Activated CD8-positive, alpha-beta T cell treated with anti-CD3 and anti-CD28 coated beads for 36 hours (primary cell): ENCODE measurements at regions not wholly inside any gene's neighbourhood (a gene's known extent, or its start where the extent isn't known, plus 50 kb on each side); places are given as distances from the start of the nearest gene placed in this dataset.

Source experiments
- ATAC-seq: fragments of 200-7000 bp; cut with Tn5 transposase; one replicate; pipeline ENCODE4 v1.10.0; 2021; ENCODE audit warnings: mild to moderate bottlenecking, moderate library complexity
- CTCF ChIA-PET: fragments of 350-600 bp; sonication (Branson Sonifier 250); formaldehyde crosslinking; loops from one replicate; lab custom pipeline; 2021; ENCODE audit warnings: antibody characterized with exemption; lab: Charles Lee
- POLR2A ChIA-PET: fragments of 350-600 bp; sonication (Branson Sonifier 250); formaldehyde crosslinking; loops from one replicate; lab custom pipeline; 2021; ENCODE audit warnings: antibody characterized with exemption; lab: Charles Lee
- DNase-seq: peaks from one replicate; pipeline ENCODE4 v3.0.0-alpha.2; 2020
- H3K27ac Mint-ChIP-seq: one replicate; pipeline ENCODE4 v1.8.0; 2021; ENCODE audit warnings: mild to moderate bottlenecking, mixed read lengths
- H3K27me3 Mint-ChIP-seq: one replicate; pipeline ENCODE4 v1.8.0; 2021; ENCODE audit warnings: mixed read lengths
- H3K36me3 Mint-ChIP-seq: one replicate; pipeline ENCODE4 v1.8.0; 2021; ENCODE audit warnings: low read depth, mixed read lengths
- H3K4me1 Mint-ChIP-seq: one replicate; pipeline ENCODE4 v1.8.0; 2021; ENCODE audit warnings: low read depth, mixed read lengths
- H3K4me3 Mint-ChIP-seq: one replicate; pipeline ENCODE4 v1.8.0; 2021; ENCODE audit warnings: mild to moderate bottlenecking, moderate library complexity, mixed read lengths
- H3K9me3 Mint-ChIP-seq: one replicate; pipeline ENCODE4 v1.8.0; 2021; ENCODE audit warnings: mixed read lengths
- intact Hi-C: fragments of 100-400 bp; cut with micrococcal nuclease; formaldehyde crosslinking; loops from one replicate; pipeline ENCODE4 v1.10.0; 2022
- TF ChIP-seq, protein P1 (sequence below): fragments of 200-600 bp; IDR thresholded peaks from one replicate; pipeline ENCODE4 v1.8.0; 2022; ENCODE audit warnings: antibody characterized with exemption, mild to moderate bottlenecking

- TF ChIP-seq, protein P1, sequence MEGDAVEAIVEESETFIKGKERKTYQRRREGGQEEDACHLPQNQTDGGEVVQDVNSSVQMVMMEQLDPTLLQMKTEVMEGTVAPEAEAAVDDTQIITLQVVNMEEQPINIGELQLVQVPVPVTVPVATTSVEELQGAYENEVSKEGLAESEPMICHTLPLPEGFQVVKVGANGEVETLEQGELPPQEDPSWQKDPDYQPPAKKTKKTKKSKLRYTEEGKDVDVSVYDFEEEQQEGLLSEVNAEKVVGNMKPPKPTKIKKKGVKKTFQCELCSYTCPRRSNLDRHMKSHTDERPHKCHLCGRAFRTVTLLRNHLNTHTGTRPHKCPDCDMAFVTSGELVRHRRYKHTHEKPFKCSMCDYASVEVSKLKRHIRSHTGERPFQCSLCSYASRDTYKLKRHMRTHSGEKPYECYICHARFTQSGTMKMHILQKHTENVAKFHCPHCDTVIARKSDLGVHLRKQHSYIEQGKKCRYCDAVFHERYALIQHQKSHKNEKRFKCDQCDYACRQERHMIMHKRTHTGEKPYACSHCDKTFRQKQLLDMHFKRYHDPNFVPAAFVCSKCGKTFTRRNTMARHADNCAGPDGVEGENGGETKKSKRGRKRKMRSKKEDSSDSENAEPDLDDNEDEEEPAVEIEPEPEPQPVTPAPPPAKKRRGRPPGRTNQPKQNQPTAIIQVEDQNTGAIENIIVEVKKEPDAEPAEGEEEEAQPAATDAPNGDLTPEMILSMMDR, result no peak
- ChIA-PET POLR2A (no interaction called here), CTCF (no interaction called here)
- Mint-ChIP-seq H3K9me3 (peaks cover 11% of the 10 kb centered on the region), H3K4me3 (no peak overlapping the region), H3K27ac (no peak overlapping the region), H3K36me3 (no peaks in the 10 kb centered on the region), H3K4me1 (no peaks in the 10 kb centered on the region), H3K27me3 (peaks cover 4% of the 10 kb centered on the region)
- DNase-seq, result no peak
- no peak for ATAC-seq
- intact Hi-C loops, result no loop called here
Observed at GRCh38 chr21:38183961-38184360, 72.8 kb upstream of the KCNJ15 start.

DNA sequence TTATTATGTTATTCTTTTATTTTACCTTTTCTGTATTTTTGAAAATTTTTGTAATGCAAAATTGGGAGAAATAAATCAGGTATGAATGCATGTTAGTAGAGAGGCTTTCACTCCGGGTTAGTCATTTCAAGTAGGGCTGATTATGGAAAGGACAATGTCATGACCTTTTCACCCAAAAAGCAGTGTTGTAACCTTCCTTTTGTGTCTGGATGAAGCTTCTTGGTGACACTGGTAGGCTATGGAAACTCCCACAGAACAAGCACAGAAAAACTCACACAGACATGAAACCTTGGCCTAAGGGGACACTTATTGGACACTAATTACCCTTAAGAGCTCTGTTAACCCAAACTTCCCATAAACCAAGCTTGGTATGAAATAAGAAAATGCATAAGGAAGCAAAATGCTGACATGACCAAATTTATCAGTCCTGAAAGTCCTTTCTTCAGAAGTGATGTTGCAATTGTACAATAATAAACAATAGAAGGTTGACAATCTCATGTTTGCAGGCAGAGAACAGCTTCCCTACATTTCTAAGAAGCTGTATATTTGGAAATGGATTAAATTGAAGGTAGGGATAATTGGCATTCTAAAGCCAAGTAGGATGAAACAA lies 70.0 kb upstream of the KCNJ15 start:
- Mint-ChIP-seq H3K36me3 (no peaks in the 10 kb centered on the region), H3K27me3 (peaks cover 2% of the 10 kb centered on the region), H3K9me3 (peaks cover 11% of the 10 kb centered on the region), H3K27ac (no peak overlapping the region), H3K4me3 (no peak overlapping the region), H3K4me1 (no peaks in the 10 kb centered on the region)
- POLR2A ChIA-PET, result interaction anchor here (1.2 kb wide), 1 partner anchor 30 kb away, joined by 3 read pairs; no protein-coding TSS in a partner anchor
- ATAC-seq (no peak), DNase-seq (no peak)
- TF ChIP-seq, protein P1, result no peak
- intact Hi-C loops, result no loop called here
- CTCF ChIA-PET, result no interaction called here

- POLR2A ChIA-PET, result no interaction called here
- H3K9me3 Mint-ChIP-seq, result peaks cover 11% of the 10 kb centered on the region
- ATAC-seq, result no peak
- no peaks in the 10 kb centered on the region for H3K36me3 Mint-ChIP-seq
- DNase-seq, result no peak
- no peak overlapping the region for H3K4me3 Mint-ChIP-seq
- TF ChIP-seq, protein P1, result no peak
- intact Hi-C loops, result no loop called here
- CTCF ChIA-PET, result no interaction called here
- H3K27me3 Mint-ChIP-seq, result no peaks in the 10 kb centered on the region
- H3K4me1 Mint-ChIP-seq, result no peaks in the 10 kb centered on the region
- no peak overlapping the region for H3K27ac Mint-ChIP-seq
Observed at GRCh38 chr21:38188037-38188436, 68.8 kb upstream of the KCNJ15 start.

GRCh38 chr21:38196036-38196435 lies 60.8 kb upstream of the KCNJ15 start:
- intact Hi-C loops, result no loop called here
- Mint-ChIP-seq H3K4me3 (no peak overlapping the region), H3K4me1 (no peaks in the 10 kb centered on the region), H3K27ac (no peak overlapping the region), H3K9me3 (no peaks in the 10 kb centered on the region), H3K36me3 (no peaks in the 10 kb centered on the region), H3K27me3 (peaks cover 7% of the 10 kb centered on the region)
- no peak for ATAC-seq
- TF ChIP-seq, protein P1, result no peak
- ChIA-PET POLR2A (no interaction called here), CTCF (no interaction called here)
- DNase-seq, result no peak

DNA sequence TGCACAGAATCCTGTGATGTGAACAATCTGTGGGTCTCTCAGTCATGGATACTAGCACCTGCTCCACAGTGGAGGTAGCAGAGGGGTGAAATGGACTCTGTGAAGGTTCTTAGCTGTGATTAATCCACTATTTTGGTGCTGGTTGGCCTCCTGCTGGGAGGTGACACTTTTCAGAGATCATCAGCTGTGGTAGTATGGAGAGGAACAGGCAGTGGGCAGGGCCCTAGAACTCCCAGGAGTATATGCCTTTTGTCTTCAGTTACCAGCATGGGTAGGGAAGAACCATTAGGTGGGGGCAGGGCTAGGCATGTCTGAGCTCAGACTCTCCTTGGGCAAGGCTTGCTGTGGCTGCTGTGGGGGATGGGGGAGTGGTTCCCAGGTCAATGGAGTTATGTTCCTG lies 54.0 kb upstream of the KCNJ15 start:
- TF ChIP-seq, protein P1, result no peak
- Mint-ChIP-seq H3K4me1 (no peaks in the 10 kb centered on the region), H3K4me3 (no peak overlapping the region), H3K27ac (no peak overlapping the region), H3K9me3 (no peaks in the 10 kb centered on the region), H3K36me3 (no peaks in the 10 kb centered on the region), H3K27me3 (peaks cover 20% of the 10 kb centered on the region)
- DNase-seq (no peak), ATAC-seq (no peak)
- intact Hi-C loops, result no loop called here
- ChIA-PET CTCF (interaction anchor here (1.4 kb wide), 1 partner anchor 43 kb away, joined by 6 read pairs; no protein-coding TSS in a partner anchor), POLR2A (no interaction called here)
